ENCODE measurements at regions not wholly inside any gene's neighbourhood (a gene's known extent, or its start where the extent isn't known, plus 50 kb on each side); places are given as distances from the start of the nearest gene placed in this dataset.

- WGBS, 5 donors, result 76 to 85% (median 81%) methylated on average over 3 of the region's 3 CpGs
- DNase-seq, result peak in 1 of 2 donors; percentile 33
These were observed 413.6 kb downstream of the ELAVL2 start for GRCh38 chr9:23412458-23412857.

GRCh38 chr9:23413541-23413940 lies 412.5 kb downstream of the ELAVL2 start:
- intact Hi-C loops (cut with DNase I; ENCODE audit: low total_unique reads), result no loop called here
- no peak for TF ChIP-seq CTCF (IDR thresholded peaks at IDR 0.05)
- TF ChIP-seq POLR2A (IDR thresholded peaks at IDR 0.05), result no peak
- no peak for TF ChIP-seq POLR2AphosphoS5 (IDR thresholded peaks at IDR 0.05)
- TF ChIP-seq EP300 (IDR thresholded peaks at IDR 0.05), result no peak
- H3K27me3 ChIP-seq, result no peaks in the 10 kb centered on the region
- H3K36me3 ChIP-seq, result no peaks in the 10 kb centered on the region
- no peaks in the 10 kb centered on the region for H3K9me3 ChIP-seq
- 82 to 96% (median 95%) methylated on average over 2 of the region's 2 CpGs for WGBS, 5 donors
- H3K27ac ChIP-seq, result no peak overlapping the region
- no peak overlapping the region for H3K4me3 ChIP-seq
- H3K4me1 ChIP-seq, result no peaks in the 10 kb centered on the region
- DNase-seq, result peak in 1 of 2 donors; percentile 17

More at GRCh38 chr9:23412458-23412857, 413.6 kb downstream of the ELAVL2 start:
- Histone ChIP-seq H3K36me3 (no peaks in the 10 kb centered on the region), H3K9me3 (no peaks in the 10 kb centered on the region), H3K27ac (no peak overlapping the region), H3K4me3 (no peak overlapping the region), H3K4me1 (no peaks in the 10 kb centered on the region), H3K27me3 (no peaks in the 10 kb centered on the region)
- intact Hi-C loops (cut with DNase I; ENCODE audit: low total_unique reads), result no loop called here
- no peak for TF ChIP-seq POLR2AphosphoS5 (IDR thresholded peaks at IDR 0.05)
- TF ChIP-seq CTCF (IDR thresholded peaks at IDR 0.05), result no peak
- TF ChIP-seq EP300 (IDR thresholded peaks at IDR 0.05), result no peak
- TF ChIP-seq POLR2A (IDR thresholded peaks at IDR 0.05), result no peak

- no peak for DNase-seq
- Histone ChIP-seq H3K4me1 (no peaks in the 10 kb centered on the region), H3K36me3 (no peaks in the 10 kb centered on the region), H3K9me3 (no peaks in the 10 kb centered on the region), H3K4me3 (no peak overlapping the region), H3K27me3 (no peaks in the 10 kb centered on the region), H3K27ac (no peak overlapping the region)
- 83 to 93% (median 89%) methylated on average over 6 of the region's 6 CpGs for WGBS, 5 donors
- TF ChIP-seq EP300 (IDR thresholded peaks at IDR 0.05), result no peak
- TF ChIP-seq POLR2AphosphoS5 (IDR thresholded peaks at IDR 0.05), result no peak
- no peak for TF ChIP-seq CTCF (IDR thresholded peaks at IDR 0.05)
- intact Hi-C loops (cut with DNase I; ENCODE audit: low total_unique reads), result no loop called here
These were observed 402.0 kb downstream of the ELAVL2 start for GRCh38 chr9:23423999-23424398.

GRCh38 chr9:23426144-23426543 lies 399.9 kb downstream of the ELAVL2 start:
- H3K27ac ChIP-seq, result no peak overlapping the region
- no peak overlapping the region for H3K4me3 ChIP-seq
- WGBS, 5 donors, result 50 to 87% (median 69%) methylated on average over 1 of the region's 1 CpG
- no peaks in the 10 kb centered on the region for H3K9me3 ChIP-seq
- intact Hi-C loops (cut with DNase I; ENCODE audit: low total_unique reads), result no loop called here
- H3K4me1 ChIP-seq, result no peaks in the 10 kb centered on the region
- H3K36me3 ChIP-seq, result no peaks in the 10 kb centered on the region
- no peak for TF ChIP-seq POLR2AphosphoS5 (IDR thresholded peaks at IDR 0.05)
- no peak for TF ChIP-seq EP300 (IDR thresholded peaks at IDR 0.05)
- TF ChIP-seq CTCF (IDR thresholded peaks at IDR 0.05), result no peak
- no peak for TF ChIP-seq POLR2A (IDR thresholded peaks at IDR 0.05)
- no peaks in the 10 kb centered on the region for H3K27me3 ChIP-seq
- DNase-seq, result no peak
